ENCODE measurements at regions not wholly inside any gene's neighbourhood (a gene's known extent, or its start where the extent isn't known, plus 50 kb on each side); places are given as distances from the start of the nearest gene placed in this dataset.
"Not testable (repeated sequence)": the region's sequence is repeated elsewhere in the genome, so short reads cannot be mapped to it uniquely, and the experiment has no call there.

DNA sequence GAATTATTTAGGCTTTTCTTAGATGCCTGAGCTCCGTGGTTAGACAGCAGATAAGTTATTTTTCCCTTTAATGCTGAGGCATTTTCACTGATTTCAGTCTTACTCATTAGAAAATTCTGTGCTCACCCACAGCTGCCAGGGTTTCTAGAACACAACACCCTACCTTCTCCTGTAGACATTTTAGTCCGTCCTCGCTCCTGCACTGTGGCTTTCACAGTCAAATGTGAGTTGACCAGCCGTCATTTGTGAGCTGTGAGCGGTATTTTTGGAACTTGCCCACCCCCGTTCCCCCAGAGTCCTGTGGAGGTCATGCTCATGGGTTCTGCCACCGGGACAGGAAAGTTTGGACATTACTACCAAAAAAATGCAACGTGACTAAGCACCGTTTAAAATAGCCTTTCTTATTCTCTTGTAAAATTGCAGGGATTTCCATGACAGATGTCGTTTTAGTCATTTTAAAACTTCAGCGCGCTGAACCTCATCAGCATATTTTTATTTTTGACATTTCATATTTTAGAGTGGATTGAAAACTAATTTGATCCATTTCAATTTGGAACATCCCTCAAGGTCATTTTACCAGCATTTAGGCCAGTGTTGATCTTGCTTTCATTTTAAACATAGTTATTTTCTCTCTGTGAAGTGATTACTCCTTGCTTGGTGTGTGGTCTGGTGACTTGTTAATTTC is 249.6 kb upstream of the PLGLB2 start:
- H2AFZ ChIP-seq (ENCODE audit: low read depth, low read length, poor library complexity, severe bottlenecking); CTCF ChIA-PET; DNase-seq (ENCODE audit: low read depth, low spot score); H3K27me3 ChIP-seq (ENCODE audit: insufficient read depth, low read length); H4K20me1 ChIP-seq (ENCODE audit: insufficient read depth); H3K9ac ChIP-seq (ENCODE audit: low read length); H3K27ac ChIP-seq (ENCODE audit: low read depth, low read length); intact Hi-C loops (cut with micrococcal nuclease); H3K36me3 ChIP-seq (ENCODE audit: control insufficient read depth in 1 of 2, insufficient read depth in 2 of 2, low read length in 2 of 2); ATAC-seq; POLR2A ChIA-PET; H3K4me3 ChIP-seq (replicated peaks in 1 of 2; ENCODE audit: low read depth in 1 of 2, low read length in 2 of 2); H3K9me2 ChIP-seq (ENCODE audit: insufficient read depth); H3K4me1 ChIP-seq (ENCODE audit: control insufficient read depth in 1 of 2, insufficient read depth in 2 of 2, low read length in 2 of 2); RAD21 ChIA-PET (ENCODE audit: low non-redundant PET in 1 of 2, low total read pairs in 2 of 2, uncharacterized antibody in 2 of 2, unreplicated experiment in 2 of 2); H3K9me3 ChIP-seq (ENCODE audit: control insufficient read depth in 1 of 2, insufficient read depth in 1 of 2, low read depth in 1 of 2, low read length in 2 of 2); BruUV-seq (replicated peaks); H3K4me2 ChIP-seq (ENCODE audit: low read length): not testable (repeated sequence)
- peaks cover 29% of the 10 kb centered on the region for H3K79me2 ChIP-seq (ENCODE audit: insufficient read depth, low read length)

DNA sequence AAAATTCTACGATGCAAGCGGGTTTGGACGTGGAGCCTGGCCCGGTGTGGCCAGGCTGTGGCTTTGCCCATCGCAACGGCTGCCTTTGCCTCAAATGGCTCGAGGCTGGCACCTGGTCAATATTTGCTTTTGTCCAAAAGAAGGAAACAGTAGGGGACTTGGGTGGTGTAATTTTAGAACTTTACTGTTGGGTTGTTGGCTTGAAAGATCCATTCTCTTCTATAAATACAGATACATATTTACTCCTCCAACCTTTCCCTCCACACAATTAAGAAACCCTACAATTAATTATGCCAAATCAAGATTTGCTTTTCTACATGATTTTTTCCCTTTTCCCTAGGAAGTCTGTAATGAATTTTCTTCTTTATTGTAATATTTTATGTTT is 249.0 kb upstream of the PLGLB2 start:
- RAD21 ChIA-PET (ENCODE audit: low non-redundant PET in 1 of 2, low total read pairs in 2 of 2, uncharacterized antibody in 2 of 2, unreplicated experiment in 2 of 2); H3K9ac ChIP-seq (ENCODE audit: low read length); H3K36me3 ChIP-seq (ENCODE audit: control insufficient read depth in 1 of 2, insufficient read depth in 2 of 2, low read length in 2 of 2); POLR2A ChIA-PET; H2AFZ ChIP-seq (ENCODE audit: low read depth, low read length, poor library complexity, severe bottlenecking); H3K27me3 ChIP-seq (ENCODE audit: insufficient read depth, low read length); H4K20me1 ChIP-seq (ENCODE audit: insufficient read depth); H3K9me2 ChIP-seq (ENCODE audit: insufficient read depth); intact Hi-C loops (cut with micrococcal nuclease); BruUV-seq (replicated peaks); H3K4me1 ChIP-seq (ENCODE audit: control insufficient read depth in 1 of 2, insufficient read depth in 2 of 2, low read length in 2 of 2); H3K9me3 ChIP-seq (ENCODE audit: control insufficient read depth in 1 of 2, insufficient read depth in 1 of 2, low read depth in 1 of 2, low read length in 2 of 2); ATAC-seq; DNase-seq (ENCODE audit: low read depth, low spot score); H3K4me3 ChIP-seq (replicated peaks in 1 of 2; ENCODE audit: low read depth in 1 of 2, low read length in 2 of 2); H3K4me2 ChIP-seq (ENCODE audit: low read length); H3K27ac ChIP-seq (ENCODE audit: low read depth, low read length); CTCF ChIA-PET: not testable (repeated sequence)
- peaks cover 26% of the 10 kb centered on the region for H3K79me2 ChIP-seq (ENCODE audit: insufficient read depth, low read length)

- intact Hi-C loops (cut with micrococcal nuclease); H4K20me1 ChIP-seq (ENCODE audit: insufficient read depth); BruUV-seq (replicated peaks); ATAC-seq; H3K4me3 ChIP-seq (replicated peaks in 1 of 2; ENCODE audit: low read depth in 1 of 2, low read length in 2 of 2); POLR2A ChIA-PET; H3K27ac ChIP-seq (ENCODE audit: low read depth, low read length); H2AFZ ChIP-seq (ENCODE audit: low read depth, low read length, poor library complexity, severe bottlenecking); H3K27me3 ChIP-seq (ENCODE audit: insufficient read depth, low read length); RAD21 ChIA-PET (ENCODE audit: low non-redundant PET in 1 of 2, low total read pairs in 2 of 2, uncharacterized antibody in 2 of 2, unreplicated experiment in 2 of 2); DNase-seq (ENCODE audit: low read depth, low spot score); H3K9me2 ChIP-seq (ENCODE audit: insufficient read depth); H3K4me1 ChIP-seq (ENCODE audit: control insufficient read depth in 1 of 2, insufficient read depth in 2 of 2, low read length in 2 of 2); CTCF ChIA-PET; H3K9ac ChIP-seq (ENCODE audit: low read length); H3K36me3 ChIP-seq (ENCODE audit: control insufficient read depth in 1 of 2, insufficient read depth in 2 of 2, low read length in 2 of 2); H3K9me3 ChIP-seq (ENCODE audit: control insufficient read depth in 1 of 2, insufficient read depth in 1 of 2, low read depth in 1 of 2, low read length in 2 of 2); H3K4me2 ChIP-seq (ENCODE audit: low read length): not testable (repeated sequence)
- H3K79me2 ChIP-seq (ENCODE audit: insufficient read depth, low read length), result peaks cover 23% of the 10 kb centered on the region
Measured at GRCh38 chr2:87499860-87500259, 248.0 kb upstream of the PLGLB2 start.

DNA sequence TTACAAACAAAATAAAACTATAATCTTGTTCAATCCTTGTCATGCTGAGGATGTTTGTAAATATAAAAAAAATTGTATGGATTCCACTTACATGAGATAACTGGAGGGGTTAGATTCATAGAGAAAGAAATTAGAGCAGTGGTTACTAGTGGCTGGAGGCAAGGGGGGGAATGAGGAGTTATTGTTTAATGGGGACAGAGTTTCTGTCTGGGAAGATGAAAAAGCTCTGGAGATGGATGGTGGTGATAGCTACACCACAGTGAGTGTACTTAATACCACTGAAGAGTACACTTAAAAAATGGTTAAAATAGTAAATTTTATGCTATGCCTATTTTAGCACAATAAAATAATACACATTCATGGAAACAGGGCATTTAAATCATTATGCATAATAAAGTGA is 247.5 kb upstream of the PLGLB2 start:
- intact Hi-C loops (cut with micrococcal nuclease); H4K20me1 ChIP-seq (ENCODE audit: insufficient read depth); H3K36me3 ChIP-seq (ENCODE audit: control insufficient read depth in 1 of 2, insufficient read depth in 2 of 2, low read length in 2 of 2); DNase-seq (ENCODE audit: low read depth, low spot score); ATAC-seq; H3K4me2 ChIP-seq (ENCODE audit: low read length); H3K9me2 ChIP-seq (ENCODE audit: insufficient read depth); H3K27ac ChIP-seq (ENCODE audit: low read depth, low read length); H3K9ac ChIP-seq (ENCODE audit: low read length); POLR2A ChIA-PET; H3K27me3 ChIP-seq (ENCODE audit: insufficient read depth, low read length); H3K9me3 ChIP-seq (ENCODE audit: control insufficient read depth in 1 of 2, insufficient read depth in 1 of 2, low read depth in 1 of 2, low read length in 2 of 2); H3K4me1 ChIP-seq (ENCODE audit: control insufficient read depth in 1 of 2, insufficient read depth in 2 of 2, low read length in 2 of 2); H3K4me3 ChIP-seq (replicated peaks in 1 of 2; ENCODE audit: low read depth in 1 of 2, low read length in 2 of 2); CTCF ChIA-PET; RAD21 ChIA-PET (ENCODE audit: low non-redundant PET in 1 of 2, low total read pairs in 2 of 2, uncharacterized antibody in 2 of 2, unreplicated experiment in 2 of 2); BruUV-seq (replicated peaks); H2AFZ ChIP-seq (ENCODE audit: low read depth, low read length, poor library complexity, severe bottlenecking): not testable (repeated sequence)
- peaks cover 18% of the 10 kb centered on the region for H3K79me2 ChIP-seq (ENCODE audit: insufficient read depth, low read length)
